Stimulated activated CD4-positive, alpha-beta T cell treated with anti-CD3 and anti-CD28 coated beads, Interleukin-15, amount 100 ng/mL, for 24 hours (primary cell): ENCODE measurements at regions not wholly inside any gene's neighbourhood (a gene's known extent, or its start where the extent isn't known, plus 50 kb on each side); places are given as distances from the start of the nearest gene placed in this dataset.
"Not testable (repeated sequence)": the region's sequence is repeated elsewhere in the genome, so short reads cannot be mapped to it uniquely, and the experiment has no call there.

Experiments
- DNase-seq: peaks from one replicate; pipeline ENCODE4 v3.0.0-alpha.2; 2020

- no peak for DNase-seq
Observed at GRCh38 chr12:5328669-5329517, 103.0 kb upstream of the NTF3 start.

GRCh38 chr12:5332551-5332950, 99.4 kb upstream of the NTF3 start:
- no peak for DNase-seq

GRCh38 chr12:5333096-5333495, 98.8 kb upstream of the NTF3 start:
- DNase-seq = no peak

- DNase-seq = no peak
Observed at GRCh38 chr12:5335069-5335468, 96.8 kb upstream of the NTF3 start.

- not testable (repeated sequence) for DNase-seq
Observed at GRCh38 chr12:5341086-5341485, 90.8 kb upstream of the NTF3 start.

GRCh38 chr12:5343711-5344110, 88.2 kb upstream of the NTF3 start:
- DNase-seq = no peak

- DNase-seq = no peak
Observed at GRCh38 chr12:5344131-5344530, 87.8 kb upstream of the NTF3 start.

GRCh38 chr12:5345534-5345933, 86.4 kb upstream of the NTF3 start:
- no peak for DNase-seq

GRCh38 chr12:5348057-5348456, 83.9 kb upstream of the NTF3 start:
- DNase-seq = no peak

- DNase-seq = no peak
Observed at GRCh38 chr12:5348491-5348890, 83.4 kb upstream of the NTF3 start.

- no peak for DNase-seq
Observed at GRCh38 chr12:5364036-5364770, 67.7 kb upstream of the NTF3 start.

- no peak for DNase-seq
Observed at GRCh38 chr12:5369298-5369697, 62.6 kb upstream of the NTF3 start.

- no peak for DNase-seq
Observed at GRCh38 chr12:5371631-5372030, 60.3 kb upstream of the NTF3 start.

GRCh38 chr12:5374713-5375112, 57.2 kb upstream of the NTF3 start:
- DNase-seq = no peak

- DNase-seq = no peak
Observed at GRCh38 chr12:5375547-5376295, 56.2 kb upstream of the NTF3 start.

- DNase-seq = no peak
Observed at GRCh38 chr12:5376591-5377207, 55.2 kb upstream of the NTF3 start.

GRCh38 chr12:5377997-5378592, 53.8 kb upstream of the NTF3 start:
- no peak for DNase-seq

GRCh38 chr12:5379749-5380496, 52.0 kb upstream of the NTF3 start:
- no peak for DNase-seq
